ENCODE measurements at regions not wholly inside any gene's neighbourhood (a gene's known extent, or its start where the extent isn't known, plus 50 kb on each side); places are given as distances from the start of the nearest gene placed in this dataset.
A peak's percentile ranks its signal among the peaks of the same experiment; 100 is the strongest.

DNA sequence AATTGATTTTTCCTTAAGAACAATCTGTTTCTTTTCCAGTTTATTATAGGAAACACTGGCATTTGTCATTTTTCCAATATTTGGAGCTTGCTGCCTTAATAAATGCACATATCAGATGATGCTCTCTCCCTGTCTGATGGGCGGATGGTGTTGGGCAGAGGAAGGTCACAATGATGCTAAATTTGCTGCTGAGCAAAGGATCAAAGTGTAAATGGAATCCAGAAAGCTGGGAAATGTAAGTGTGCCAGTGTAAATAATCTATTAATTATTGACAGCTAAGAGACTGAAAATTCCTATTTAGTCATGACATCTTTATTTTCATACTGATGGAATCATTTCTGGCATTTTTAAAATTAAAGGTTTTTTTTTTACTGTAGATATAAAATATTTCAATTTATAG, 243.2 kb downstream of the PTBP2 start:
- Histone ChIP-seq H3K4me3 (no peak overlapping the region), H3K9me3 (ENCODE audit: low read depth) (no peaks in the 10 kb centered on the region), H3K27ac (no peak overlapping the region), H3K27me3 (no peaks in the 10 kb centered on the region), H3K4me1 (ENCODE audit: low read depth) (peaks cover 11% of the 10 kb centered on the region), H3K36me3 (no peaks in the 10 kb centered on the region)
- DNase-seq (ENCODE audit: low read depth in 1 of 2, low spot score in 1 of 2), result no peak
- TF ChIP-seq, protein P1, sequence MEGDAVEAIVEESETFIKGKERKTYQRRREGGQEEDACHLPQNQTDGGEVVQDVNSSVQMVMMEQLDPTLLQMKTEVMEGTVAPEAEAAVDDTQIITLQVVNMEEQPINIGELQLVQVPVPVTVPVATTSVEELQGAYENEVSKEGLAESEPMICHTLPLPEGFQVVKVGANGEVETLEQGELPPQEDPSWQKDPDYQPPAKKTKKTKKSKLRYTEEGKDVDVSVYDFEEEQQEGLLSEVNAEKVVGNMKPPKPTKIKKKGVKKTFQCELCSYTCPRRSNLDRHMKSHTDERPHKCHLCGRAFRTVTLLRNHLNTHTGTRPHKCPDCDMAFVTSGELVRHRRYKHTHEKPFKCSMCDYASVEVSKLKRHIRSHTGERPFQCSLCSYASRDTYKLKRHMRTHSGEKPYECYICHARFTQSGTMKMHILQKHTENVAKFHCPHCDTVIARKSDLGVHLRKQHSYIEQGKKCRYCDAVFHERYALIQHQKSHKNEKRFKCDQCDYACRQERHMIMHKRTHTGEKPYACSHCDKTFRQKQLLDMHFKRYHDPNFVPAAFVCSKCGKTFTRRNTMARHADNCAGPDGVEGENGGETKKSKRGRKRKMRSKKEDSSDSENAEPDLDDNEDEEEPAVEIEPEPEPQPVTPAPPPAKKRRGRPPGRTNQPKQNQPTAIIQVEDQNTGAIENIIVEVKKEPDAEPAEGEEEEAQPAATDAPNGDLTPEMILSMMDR (IDR thresholded peaks at IDR 0.05; ENCODE audit: low read depth, low read length), result no peak

DNA sequence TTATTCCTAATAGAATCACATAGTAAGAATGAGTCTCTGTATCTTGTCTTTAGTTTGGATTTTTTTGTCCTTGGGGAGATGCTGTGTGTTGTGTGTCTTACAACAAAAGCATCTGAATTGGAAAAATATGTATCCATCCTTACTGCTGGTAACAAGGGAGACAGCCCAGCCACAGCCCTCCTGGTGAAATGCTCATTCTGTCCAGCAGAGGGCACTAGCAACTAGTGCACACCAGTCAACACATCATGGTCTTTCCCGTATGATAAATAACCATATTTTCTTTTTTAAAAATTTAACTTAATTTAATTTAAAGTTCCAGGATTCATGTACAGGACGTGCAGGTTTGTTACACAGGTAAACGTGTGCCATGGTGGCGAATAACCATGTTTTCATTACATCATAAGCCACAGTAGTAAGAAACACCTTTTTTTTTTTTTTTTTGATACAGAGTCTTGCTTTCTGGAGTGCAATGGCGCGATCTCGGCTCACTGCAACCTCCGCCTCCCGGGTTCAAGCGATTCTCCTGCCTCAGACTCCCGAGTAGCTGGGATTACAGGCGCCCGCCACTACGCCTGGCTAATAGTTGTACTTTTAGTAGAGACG, 245.1 kb downstream of the PTBP2 start:
- peak; percentile 75 to 86 for DNase-seq (ENCODE audit: low read depth in 1 of 2, low spot score in 1 of 2)
- H3K27ac ChIP-seq, result no peak overlapping the region
- no peak overlapping the region for H3K4me3 ChIP-seq
- no peaks in the 10 kb centered on the region for H3K36me3 ChIP-seq
- TF ChIP-seq, protein P1 (IDR thresholded peaks at IDR 0.05; ENCODE audit: low read depth, low read length), result peak; percentile 92
- H3K4me1 ChIP-seq (ENCODE audit: low read depth), result peaks cover 11% of the 10 kb centered on the region
- no peaks in the 10 kb centered on the region for H3K27me3 ChIP-seq
- no peaks in the 10 kb centered on the region for H3K9me3 ChIP-seq (ENCODE audit: low read depth)

GRCh38 chr1:96967311-96967710, 245.7 kb downstream of the PTBP2 start:
- TF ChIP-seq, protein P1 (IDR thresholded peaks at IDR 0.05; ENCODE audit: low read depth, low read length), result no peak

DNA sequence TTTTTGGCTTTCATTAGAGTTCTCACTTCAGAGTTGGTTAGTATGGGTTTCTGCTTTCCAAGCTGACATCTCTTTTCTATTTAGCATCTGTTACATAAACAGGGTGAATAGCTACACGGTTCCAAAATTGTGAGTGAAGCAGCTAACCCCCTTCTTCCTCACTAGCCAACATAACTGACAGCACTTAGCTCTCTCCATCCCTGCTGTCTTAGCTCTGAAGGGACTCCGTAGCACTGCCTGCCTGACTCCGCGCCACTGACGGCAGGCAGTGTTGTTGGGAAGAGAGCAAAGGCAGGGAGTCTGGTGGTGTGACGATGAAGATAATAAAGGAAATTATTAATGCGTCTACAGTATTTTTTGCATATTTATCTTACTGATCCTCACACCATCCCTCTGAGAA, 247.0 kb downstream of the PTBP2 start:
- DNase-seq (ENCODE audit: low read depth in 1 of 2, low spot score in 1 of 2), result peak; percentile 25 to 30
- peaks cover 11% of the 10 kb centered on the region for H3K4me1 ChIP-seq (ENCODE audit: low read depth)
- H3K4me3 ChIP-seq, result no peak overlapping the region
- H3K9me3 ChIP-seq (ENCODE audit: low read depth), result no peaks in the 10 kb centered on the region
- H3K27ac ChIP-seq, result no peak overlapping the region
- TF ChIP-seq, protein P1 (IDR thresholded peaks at IDR 0.05; ENCODE audit: low read depth, low read length), result no peak
- H3K27me3 ChIP-seq, result no peaks in the 10 kb centered on the region
- no peaks in the 10 kb centered on the region for H3K36me3 ChIP-seq

More at GRCh38 chr1:96967311-96967710, 245.7 kb downstream of the PTBP2 start:
- H3K27ac ChIP-seq, result no peak overlapping the region
- no peaks in the 10 kb centered on the region for H3K27me3 ChIP-seq
- H3K9me3 ChIP-seq (ENCODE audit: low read depth), result no peaks in the 10 kb centered on the region
- DNase-seq (ENCODE audit: low read depth in 1 of 2, low spot score in 1 of 2), result peak in 1 of 2 donors; percentile 12
- H3K36me3 ChIP-seq, result no peaks in the 10 kb centered on the region
- no peak overlapping the region for H3K4me3 ChIP-seq
- peaks cover 11% of the 10 kb centered on the region for H3K4me1 ChIP-seq (ENCODE audit: low read depth)

DNA sequence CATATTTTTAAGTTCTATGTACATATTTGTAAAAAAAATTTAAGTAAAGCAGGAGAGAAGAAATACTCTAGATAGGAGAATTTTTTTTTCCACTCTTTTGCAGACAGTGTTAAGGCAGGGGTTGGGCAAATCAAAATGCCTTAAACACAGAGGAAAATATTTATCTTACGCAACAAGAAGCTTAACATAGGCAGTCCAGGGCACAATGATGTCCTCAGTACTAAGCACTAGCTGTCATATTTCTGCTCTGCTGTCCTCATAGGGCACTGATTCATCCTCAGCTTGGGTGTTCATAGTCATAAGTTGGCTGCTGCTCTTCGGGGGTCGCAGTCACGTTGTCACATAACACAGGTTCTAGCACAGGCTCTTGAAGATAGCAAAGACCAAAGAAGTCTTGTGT, 247.4 kb downstream of the PTBP2 start:
- Histone ChIP-seq H3K27ac (no peak overlapping the region), H3K9me3 (ENCODE audit: low read depth) (no peaks in the 10 kb centered on the region), H3K27me3 (no peaks in the 10 kb centered on the region), H3K4me3 (no peak overlapping the region), H3K36me3 (no peaks in the 10 kb centered on the region), H3K4me1 (ENCODE audit: low read depth) (peaks cover 11% of the 10 kb centered on the region)
- DNase-seq (ENCODE audit: low read depth in 1 of 2, low spot score in 1 of 2), result peak in 1 of 2 donors; percentile 64
- TF ChIP-seq, protein P1 (IDR thresholded peaks at IDR 0.05; ENCODE audit: low read depth, low read length), result no peak
